H1 (cell line): ENCODE measurements at regions not wholly inside any gene's neighbourhood (a gene's known extent, or its start where the extent isn't known, plus 50 kb on each side); places are given as distances from the start of the nearest gene placed in this dataset.

Experiments
- ATF3 ChIP-seq: IDR thresholded peaks from 2 replicates; pipeline ENCODE4 v1.6.1; 2011; ENCODE audit warnings: low read depth, mild to moderate bottlenecking, low read length; ENCODE audit not compliant: insufficient read depth
- CTCF ChIP-seq, 3 experiments: IDR thresholded peaks; 1 replicate in 2 of 3; 2 replicates in 1 of 3; pipeline versions ENCODE4 v1.5.1 to v1.6.1; 2011; ENCODE audit warnings: low read length in 3 of 3, mild to moderate bottlenecking in 3 of 3, inconsistent platforms in 2 of 3, low read depth in 1 of 3, moderate library complexity in 1 of 3; ENCODE audit not compliant: insufficient read depth in 1 of 3; ENCODE audit errors: control extremely low read depth in 1 of 3
- KDM1A ChIP-seq: fragments of 200-600, 300-600 bp; sonication (generic); IDR thresholded peaks from 2 replicates; pipeline ENCODE4 v1.7.1; 2016; ENCODE audit warnings: mild to moderate bottlenecking, low read length, borderline replicate concordance
- NRF1 ChIP-seq: IDR thresholded peaks from 2 replicates; pipeline ENCODE4 v1.6.1; 2011; ENCODE audit warnings: mild to moderate bottlenecking, low read depth, low read length, improper control_type of control experiment
- POLR2A ChIP-seq, 2 experiments: IDR thresholded peaks; 1 replicate in 1 of 2; 2 replicates in 1 of 2; pipeline ENCODE4 v1.6.1; 2011; ENCODE audit warnings: low read depth in 2 of 2, low read length in 2 of 2, mild to moderate bottlenecking in 2 of 2; ENCODE audit errors: control extremely low read depth in 1 of 2
- SIRT6 ChIP-seq: IDR thresholded peaks from one replicate; pipeline ENCODE4 v1.7.1; 2012; ENCODE audit warnings: low read length, inconsistent platforms
- TBP ChIP-seq: IDR thresholded peaks from 2 replicates; pipeline ENCODE4 v1.6.1; 2011; ENCODE audit warnings: low read depth, low read length, improper control_type of control experiment

- TF ChIP-seq POLR2A (IDR thresholded peaks at IDR 0.05; ENCODE audit: control extremely low read depth in 1 of 2, low read depth in 2 of 2, low read length in 2 of 2) (no peak), CTCF (IDR thresholded peaks at IDR 0.05; ENCODE audit: control extremely low read depth in 1 of 3, insufficient read depth in 1 of 3, low read depth in 1 of 3, low read length in 3 of 3) (no peak), SIRT6 (no peak), ATF3 (no peak), TBP (no peak), KDM1A (no peak), NRF1 (no peak)
Observed at GRCh38 chr6:16979677-16980370, 122.0 kb upstream of the STMND1 start.
